ENCODE measurements at regions not wholly inside any gene's neighbourhood (a gene's known extent, or its start where the extent isn't known, plus 50 kb on each side); places are given as distances from the start of the nearest gene placed in this dataset.

DNA sequence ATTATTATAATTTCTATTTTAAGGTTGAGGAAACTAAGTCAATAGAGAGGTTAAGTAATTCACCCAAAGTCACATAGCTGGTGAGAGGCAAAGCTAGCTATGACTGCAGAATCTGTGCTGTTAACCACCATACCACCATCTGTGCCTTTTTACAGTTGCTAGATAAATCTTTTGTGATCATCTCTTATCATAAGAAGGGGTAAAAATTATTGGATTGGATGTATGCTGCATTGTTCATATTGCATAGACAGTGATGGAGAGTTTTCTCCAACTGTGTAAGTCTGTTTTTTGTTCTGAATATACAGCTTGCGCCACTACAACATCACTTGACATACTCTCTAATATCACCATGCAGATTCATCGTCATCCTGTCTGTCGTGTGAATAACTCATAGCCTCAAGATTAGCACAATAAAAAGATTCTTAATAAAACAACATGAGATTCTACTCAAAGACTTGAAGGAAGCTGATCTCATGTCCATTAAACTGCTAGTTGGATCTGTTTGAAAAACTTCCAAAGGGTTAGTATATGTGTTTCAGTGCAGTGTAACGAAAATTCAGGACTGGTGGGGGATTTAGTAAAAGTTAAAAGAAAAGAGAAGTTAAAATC lies 495.9 kb downstream of the SPRY1 start:
- TF ChIP-seq POLR2A (IDR thresholded peaks at IDR 0.05; ENCODE audit: low read depth, low read length) (no peak), POLR2AphosphoS5 (IDR thresholded peaks at IDR 0.05; ENCODE audit: low read depth, low read length) (no peak), TAF1 (IDR thresholded peaks at IDR 0.05; ENCODE audit: borderline replicate concordance, low read depth, low read length) (no peak)

All from GM12892 (cell line).